Smooth muscle cell (in vitro differentiated cells): ENCODE measurements at regions not wholly inside any gene's neighbourhood (a gene's known extent, or its start where the extent isn't known, plus 50 kb on each side); places are given as distances from the start of the nearest gene placed in this dataset.

Experiments
- DNase-seq: peaks from one replicate; lab custom pipeline; 2025; ENCODE audit not compliant: unreplicated experiment; lab: John Stamatoyannopoulos, UW
- H2AFZ ChIP-seq: fragments of 200-600 bp; sonication (generic); 2 replicates; pipeline ENCODE4 v1.6.0; 2016; ENCODE audit warnings: antibody characterized with exemption, low read depth, mild to moderate bottlenecking
- H3F3A ChIP-seq: fragments of 200-600 bp; sonication (generic); 2 replicates; pipeline ENCODE4 v1.6.0; 2017; ENCODE audit warnings: antibody characterized with exemption, low read depth
- H3K27ac ChIP-seq: fragments of 200-600 bp; sonication (generic); 2 replicates; pipeline ENCODE4 v1.5.1; 2016; ENCODE audit warnings: low read depth, mild to moderate bottlenecking
- H3K27me3 ChIP-seq: fragments of 200-600 bp; sonication (generic); 2 replicates; pipeline ENCODE4 v1.6.1; 2016; ENCODE audit warnings: low read depth, mild to moderate bottlenecking
- H3K36me3 ChIP-seq: fragments of 200-600 bp; sonication (generic); 2 replicates; pipeline ENCODE4 v1.5.1; 2016; ENCODE audit warnings: low read depth
- H3K4me1 ChIP-seq: fragments of 200-600 bp; sonication (generic); 2 replicates; pipeline ENCODE4 v1.5.1; 2016; ENCODE audit warnings: low read depth
- H3K4me2 ChIP-seq: fragments of 200-600 bp; sonication (generic); 2 replicates; pipeline ENCODE4 v1.6.0; 2016; ENCODE audit warnings: mild to moderate bottlenecking
- H3K4me3 ChIP-seq: fragments of 200-600 bp; sonication (generic); 2 replicates; pipeline ENCODE4 v1.5.1; 2016; ENCODE audit warnings: mild to moderate bottlenecking
- H3K79me2 ChIP-seq: fragments of 200-600 bp; sonication (generic); 2 replicates; pipeline ENCODE4 v1.6.0; 2016; ENCODE audit warnings: low read depth, mild to moderate bottlenecking
- H3K9ac ChIP-seq: fragments of 200-600 bp; sonication (generic); 2 replicates; pipeline ENCODE4 v1.6.0; 2016; ENCODE audit warnings: low read depth
- H3K9me3 ChIP-seq: fragments of 200-600 bp; sonication (generic); replicated peaks from 2 replicates; pipeline ENCODE4 v1.5.1; 2016; ENCODE audit warnings: low read depth
- H4K20me1 ChIP-seq: fragments of 200-600 bp; sonication (generic); 2 replicates; pipeline ENCODE4 v1.6.0; 2016; ENCODE audit warnings: low read depth
- WGBS: methylation state at CpG from one replicate; pipeline ENCODE4 v1.1.7; 2016; ENCODE audit warnings: low lambda C conversion rate; 5-methylcytosine and 5-hydroxymethylcytosine counted together
- TF ChIP-seq, protein P1 (sequence below): fragments of 200-600 bp; sonication (generic); IDR thresholded peaks from 2 replicates; pipeline ENCODE4 v1.5.1; 2017; ENCODE audit warnings: borderline replicate concordance, mild to moderate bottlenecking, antibody characterized with exemption; ENCODE audit not compliant: insufficient read depth, poor library complexity, severe bottlenecking

DNA sequence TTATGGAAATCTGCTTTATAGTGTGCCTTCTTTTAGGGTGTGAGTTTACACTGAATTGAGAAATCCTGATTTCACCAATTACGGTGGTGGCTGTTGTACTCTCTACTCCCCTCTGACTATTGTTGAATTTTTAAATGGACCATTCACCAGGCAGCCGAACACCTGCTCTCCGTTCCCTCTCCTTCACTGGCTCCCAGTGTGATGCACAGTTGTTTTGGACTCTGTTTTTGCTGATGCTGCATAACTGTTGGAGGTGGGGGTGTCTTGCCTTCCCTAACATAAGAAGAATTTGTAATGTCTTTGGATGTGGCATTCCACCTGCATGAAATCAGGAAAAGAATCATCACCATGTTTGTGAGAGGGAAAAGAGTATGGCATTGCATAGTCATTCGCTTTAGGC lies 341.2 kb downstream of the SNAPC1 start:
- Histone ChIP-seq H3K27me3 (peaks cover 9% of the 10 kb centered on the region), H3K27ac (no peak overlapping the region), H3F3A (no peaks in the 10 kb centered on the region), H3K9me3 (no peaks in the 10 kb centered on the region), H3K4me1 (no peaks in the 10 kb centered on the region), H3K36me3 (no peaks in the 10 kb centered on the region), H3K9ac (no peak overlapping the region), H3K4me2 (no peak overlapping the region), H2AFZ (no peak overlapping the region), H3K79me2 (no peaks in the 10 kb centered on the region), H4K20me1 (no peaks in the 10 kb centered on the region), H3K4me3 (no peak overlapping the region)
- 82% methylated on average over 4 of the region's 4 CpGs for WGBS
- DNase-seq, result no peak
- TF ChIP-seq, protein P1, sequence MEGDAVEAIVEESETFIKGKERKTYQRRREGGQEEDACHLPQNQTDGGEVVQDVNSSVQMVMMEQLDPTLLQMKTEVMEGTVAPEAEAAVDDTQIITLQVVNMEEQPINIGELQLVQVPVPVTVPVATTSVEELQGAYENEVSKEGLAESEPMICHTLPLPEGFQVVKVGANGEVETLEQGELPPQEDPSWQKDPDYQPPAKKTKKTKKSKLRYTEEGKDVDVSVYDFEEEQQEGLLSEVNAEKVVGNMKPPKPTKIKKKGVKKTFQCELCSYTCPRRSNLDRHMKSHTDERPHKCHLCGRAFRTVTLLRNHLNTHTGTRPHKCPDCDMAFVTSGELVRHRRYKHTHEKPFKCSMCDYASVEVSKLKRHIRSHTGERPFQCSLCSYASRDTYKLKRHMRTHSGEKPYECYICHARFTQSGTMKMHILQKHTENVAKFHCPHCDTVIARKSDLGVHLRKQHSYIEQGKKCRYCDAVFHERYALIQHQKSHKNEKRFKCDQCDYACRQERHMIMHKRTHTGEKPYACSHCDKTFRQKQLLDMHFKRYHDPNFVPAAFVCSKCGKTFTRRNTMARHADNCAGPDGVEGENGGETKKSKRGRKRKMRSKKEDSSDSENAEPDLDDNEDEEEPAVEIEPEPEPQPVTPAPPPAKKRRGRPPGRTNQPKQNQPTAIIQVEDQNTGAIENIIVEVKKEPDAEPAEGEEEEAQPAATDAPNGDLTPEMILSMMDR, result no peak

GRCh38 chr14:62110941-62111340 lies 348.7 kb downstream of the SNAPC1 start:
- H3K27me3 ChIP-seq, result peaks cover 66% of the 10 kb centered on the region
- H2AFZ ChIP-seq, result no peak overlapping the region
- TF ChIP-seq, protein P1, result no peak
- H3F3A ChIP-seq, result no peaks in the 10 kb centered on the region
- H3K4me3 ChIP-seq, result no peak overlapping the region
- no peak overlapping the region for H3K4me2 ChIP-seq
- DNase-seq, result no peak
- no peaks in the 10 kb centered on the region for H4K20me1 ChIP-seq
- H3K27ac ChIP-seq, result no peak overlapping the region
- no peaks in the 10 kb centered on the region for H3K79me2 ChIP-seq
- no peaks in the 10 kb centered on the region for H3K36me3 ChIP-seq
- H3K9ac ChIP-seq, result no peak overlapping the region
- H3K4me1 ChIP-seq, result no peaks in the 10 kb centered on the region
- H3K9me3 ChIP-seq, result no peaks in the 10 kb centered on the region

DNA sequence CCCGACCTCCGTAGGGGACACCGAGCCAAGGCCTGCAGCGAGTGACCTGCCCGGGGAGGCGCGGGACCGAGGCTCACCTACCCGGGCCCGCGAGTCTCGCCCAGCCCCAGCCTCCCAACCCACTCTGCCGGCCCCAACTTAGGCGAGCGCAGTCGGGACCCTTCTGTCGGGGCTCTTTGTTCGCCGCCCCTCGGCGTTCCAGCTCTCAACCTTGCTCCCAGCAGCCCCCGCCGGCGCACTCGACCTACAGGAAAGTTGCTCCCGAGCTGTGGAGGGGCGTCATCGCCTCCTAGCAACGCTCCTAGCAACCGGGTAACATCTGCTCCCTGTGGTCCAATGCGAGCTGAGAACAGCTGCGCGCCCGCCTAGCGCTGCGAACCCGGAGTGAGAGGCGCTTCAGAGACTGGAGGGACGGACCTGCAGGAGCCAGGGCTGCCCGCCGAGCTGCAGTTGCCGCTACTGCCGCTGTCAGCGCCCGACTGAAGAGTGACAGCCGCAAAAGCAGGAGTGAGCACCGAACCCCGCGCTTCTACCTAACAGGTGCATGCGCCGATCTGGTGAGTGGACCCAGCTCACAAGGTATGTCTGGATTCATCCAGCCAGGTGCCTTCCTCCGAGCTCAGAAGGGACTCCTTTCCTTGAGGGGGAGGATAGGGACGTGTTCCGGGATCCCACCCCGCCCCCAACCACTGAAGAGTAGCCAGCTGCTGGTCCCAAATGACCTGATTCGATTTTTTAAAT lies 355.0 kb downstream of the SNAPC1 start:
- peaks cover 100% of the 10 kb centered on the region for H3K27me3 ChIP-seq
- H4K20me1 ChIP-seq, result no peaks in the 10 kb centered on the region
- no peak overlapping the region for H2AFZ ChIP-seq
- no peak overlapping the region for H3K9ac ChIP-seq
- H3K4me2 ChIP-seq, result peak overlapping the region; percentile 85
- no peaks in the 10 kb centered on the region for H3K79me2 ChIP-seq
- no peaks in the 10 kb centered on the region for H3K9me3 ChIP-seq
- no peak overlapping the region for H3K27ac ChIP-seq
- TF ChIP-seq, protein P1, result peak; percentile 25
- no peaks in the 10 kb centered on the region for H3K36me3 ChIP-seq
- under 1% methylated on average over 56 of the region's 56 CpGs for WGBS
- H3K4me1 ChIP-seq, result no peaks in the 10 kb centered on the region
- H3K4me3 ChIP-seq, result peak overlapping the region; percentile 44
- peak; percentile 6 for DNase-seq
- no peaks in the 10 kb centered on the region for H3F3A ChIP-seq

DNA sequence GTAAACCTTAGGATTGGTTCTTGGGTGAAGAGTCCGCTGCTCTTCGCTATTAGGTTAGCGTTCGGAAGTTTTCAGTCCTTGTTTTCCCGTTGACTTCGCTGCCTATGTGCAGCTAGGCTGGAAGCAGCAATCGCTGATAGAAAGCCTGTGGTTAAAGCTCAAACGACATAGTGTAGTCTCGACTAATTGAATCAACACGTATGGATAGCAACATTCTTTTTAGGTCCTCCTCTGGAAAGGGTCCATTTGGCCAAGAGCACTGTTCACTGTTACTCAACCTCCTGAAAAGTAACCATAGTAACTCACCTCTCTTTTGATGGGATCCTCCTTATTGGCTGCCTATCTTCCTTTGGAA lies 355.5 kb downstream of the SNAPC1 start:
- Histone ChIP-seq H3K4me2 (peak overlapping the region; percentile 85), H4K20me1 (no peaks in the 10 kb centered on the region), H3K79me2 (no peaks in the 10 kb centered on the region), H3K4me3 (peak overlapping the region; percentile 44), H3K4me1 (no peaks in the 10 kb centered on the region), H3K36me3 (no peaks in the 10 kb centered on the region), H3F3A (no peaks in the 10 kb centered on the region), H2AFZ (no peak overlapping the region), H3K9me3 (no peaks in the 10 kb centered on the region), H3K27me3 (peaks cover 100% of the 10 kb centered on the region), H3K27ac (no peak overlapping the region), H3K9ac (no peak overlapping the region)
- TF ChIP-seq, protein P1, result no peak
- WGBS, result 29% methylated on average over 10 of the region's 10 CpGs
- no peak for DNase-seq
